Iris pigment epithelial cell (primary cell): ENCODE measurements at regions not wholly inside any gene's neighbourhood (a gene's known extent, or its start where the extent isn't known, plus 50 kb on each side); places are given as distances from the start of the nearest gene placed in this dataset.
"Not testable (repeated sequence)": the region's sequence is repeated elsewhere in the genome, so short reads cannot be mapped to it uniquely, and the experiment has no call there.

Experiments used
- DNase-seq: peaks from one replicate; pipeline ENCODE4 v3.0.0-alpha.2; 2011; ENCODE audit warnings: low read depth

GRCh38 chr3:115254492-115255196 is 107.6 kb upstream of the ZBTB20 start:
- DNase-seq = no peak

DNA sequence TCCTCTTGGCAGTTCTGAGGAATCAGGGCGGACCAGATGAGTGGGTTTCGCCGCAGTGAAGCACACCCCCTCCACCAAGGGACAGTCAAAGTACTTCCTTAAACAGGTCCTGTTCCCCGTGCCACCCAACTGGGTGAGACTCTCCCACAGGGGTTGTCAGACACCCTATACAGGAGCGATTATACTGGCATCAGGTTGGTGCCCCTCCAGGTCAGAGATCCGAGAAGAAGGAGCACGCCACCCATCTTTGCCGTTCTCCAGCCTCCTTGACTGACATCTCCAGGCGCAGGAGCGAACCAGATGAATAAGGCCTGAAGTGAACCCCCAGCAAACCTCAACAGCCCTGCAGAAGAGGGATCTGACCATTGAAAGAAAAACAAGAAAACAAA is 108.1 kb upstream of the ZBTB20 start:
- DNase-seq = no peak

DNA sequence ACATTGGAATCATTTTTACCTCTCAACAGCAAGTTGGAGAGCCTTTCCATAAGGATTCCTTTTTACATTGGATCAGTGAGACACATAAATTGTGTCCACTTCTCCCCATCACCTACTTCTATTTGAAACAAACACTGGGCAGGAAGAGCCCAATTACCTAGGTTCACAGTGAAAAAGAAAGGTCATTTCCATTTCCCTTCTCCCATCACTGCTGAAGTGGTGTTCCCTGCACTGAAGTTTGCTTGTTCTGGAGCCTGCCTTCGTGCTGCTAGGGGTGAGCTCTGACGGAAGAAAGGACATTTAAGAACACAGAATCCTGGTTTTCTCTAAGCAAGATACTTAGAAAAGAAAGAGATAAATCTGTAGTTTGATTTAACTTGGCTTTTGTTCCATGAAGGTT is 123.8 kb upstream of the ZBTB20 start:
- no peak for DNase-seq

DNA sequence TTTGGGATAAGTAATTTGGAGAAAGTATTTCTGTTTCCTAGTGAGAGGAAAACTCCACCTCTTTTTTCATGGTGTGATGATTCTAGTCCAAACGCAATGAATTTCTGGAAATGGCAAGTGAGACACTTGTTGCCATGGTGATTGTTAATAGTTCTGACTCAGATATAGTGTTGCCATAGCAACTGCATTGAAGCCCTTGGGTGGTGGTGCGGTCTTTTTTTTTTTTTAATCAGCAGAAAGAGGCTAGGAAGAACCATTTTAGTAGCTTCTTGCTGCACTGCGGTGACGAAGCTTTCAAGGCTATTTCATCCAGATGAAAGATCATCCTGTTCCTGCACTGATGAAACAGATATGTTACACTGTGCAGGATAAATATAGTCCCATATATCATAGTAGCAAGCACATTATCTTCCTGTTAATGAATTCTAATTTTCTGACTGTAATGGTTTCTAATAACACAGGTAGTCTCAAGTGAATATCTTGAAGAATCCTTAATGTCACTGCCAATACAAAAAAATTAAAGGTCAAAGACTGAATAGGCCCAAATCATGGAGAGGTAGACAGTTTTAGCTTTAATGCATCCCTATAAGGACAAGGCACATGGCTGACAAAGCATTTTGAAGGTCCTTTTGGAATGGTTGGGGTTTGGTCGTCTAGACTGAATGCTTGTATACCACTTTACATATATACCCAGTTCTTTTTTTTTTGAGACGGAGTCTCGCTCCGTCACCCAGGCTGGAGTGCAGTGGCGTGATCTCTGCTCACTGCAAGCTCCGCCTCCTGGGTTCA is 125.1 kb upstream of the ZBTB20 start:
- DNase-seq = peak; percentile 47

DNA sequence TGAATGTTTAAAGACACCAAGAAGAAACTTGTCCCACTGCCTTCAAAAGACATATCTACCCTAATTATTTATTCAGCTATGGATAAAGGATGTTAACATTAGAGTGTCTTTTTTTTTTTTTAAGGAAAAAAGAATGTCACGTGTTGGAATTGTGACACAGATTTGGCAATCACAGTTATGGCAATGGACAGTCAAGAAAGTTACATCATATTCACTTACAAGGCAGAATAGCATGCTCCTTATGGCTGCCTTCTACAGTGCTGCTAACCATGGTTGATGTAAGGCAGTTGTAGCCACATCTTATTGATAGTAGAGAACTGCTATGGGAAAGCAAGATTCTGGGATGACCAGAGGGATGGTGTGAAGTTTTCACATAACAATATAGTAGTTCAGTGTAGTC is 128.8 kb upstream of the ZBTB20 start:
- DNase-seq = peak; percentile 20

- peak; percentile 56 for DNase-seq
Measured at GRCh38 chr3:115279939-115280338, 132.9 kb upstream of the ZBTB20 start.

DNA sequence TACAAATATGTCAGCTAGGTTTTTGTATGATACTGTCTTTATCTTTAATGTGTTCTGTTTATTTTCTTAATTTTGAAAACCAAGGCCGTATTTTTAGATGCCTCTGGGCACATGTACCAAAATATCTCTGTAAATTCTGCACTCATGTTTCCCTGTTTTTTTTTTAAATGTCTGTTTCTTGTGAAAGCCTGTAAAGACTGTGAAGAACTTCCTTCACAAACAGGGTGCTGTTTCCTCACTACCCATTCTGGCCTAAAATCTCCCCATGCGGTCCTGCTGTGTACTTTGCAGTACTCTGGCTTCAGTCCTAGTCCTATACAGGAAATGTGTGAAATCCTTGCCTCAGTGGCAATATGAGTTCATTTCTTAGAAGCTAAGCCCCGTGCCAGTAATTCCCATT is 133.4 kb upstream of the ZBTB20 start:
- peak; percentile 50 for DNase-seq

GRCh38 chr3:115281697-115282675 is 134.9 kb upstream of the ZBTB20 start:
- no peak for DNase-seq

- DNase-seq = no peak
Measured at GRCh38 chr3:115284980-115285379, 137.9 kb upstream of the ZBTB20 start.

- DNase-seq = no peak
Measured at GRCh38 chr3:115286529-115287197, 139.6 kb upstream of the ZBTB20 start.

GRCh38 chr3:115287198-115287597 is 140.1 kb upstream of the ZBTB20 start:
- no peak for DNase-seq

GRCh38 chr3:115292131-115292530 is 145.0 kb upstream of the ZBTB20 start:
- DNase-seq = no peak

DNA sequence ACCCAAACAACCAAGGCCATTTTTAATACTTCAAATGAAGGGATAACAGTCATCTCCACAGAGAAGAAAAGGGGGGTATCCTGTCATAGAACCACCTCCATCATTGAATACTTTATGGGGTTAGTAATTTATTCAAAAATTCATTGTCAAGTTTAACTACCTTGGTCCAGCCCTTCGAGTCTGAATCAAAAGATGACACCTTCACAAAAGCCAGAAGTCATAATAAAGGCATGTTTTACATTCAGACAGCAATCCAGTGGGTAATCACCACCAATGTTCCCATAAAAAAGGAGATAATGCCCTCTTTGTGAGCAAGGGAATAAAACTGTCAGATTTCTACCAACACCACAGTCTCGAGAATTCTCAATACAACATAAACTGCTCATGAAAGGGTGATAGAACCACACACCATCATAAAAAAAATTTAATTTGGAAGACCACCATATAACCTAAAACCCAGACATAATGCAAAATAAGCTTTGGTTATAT is 145.6 kb upstream of the ZBTB20 start:
- no peak for DNase-seq

DNA sequence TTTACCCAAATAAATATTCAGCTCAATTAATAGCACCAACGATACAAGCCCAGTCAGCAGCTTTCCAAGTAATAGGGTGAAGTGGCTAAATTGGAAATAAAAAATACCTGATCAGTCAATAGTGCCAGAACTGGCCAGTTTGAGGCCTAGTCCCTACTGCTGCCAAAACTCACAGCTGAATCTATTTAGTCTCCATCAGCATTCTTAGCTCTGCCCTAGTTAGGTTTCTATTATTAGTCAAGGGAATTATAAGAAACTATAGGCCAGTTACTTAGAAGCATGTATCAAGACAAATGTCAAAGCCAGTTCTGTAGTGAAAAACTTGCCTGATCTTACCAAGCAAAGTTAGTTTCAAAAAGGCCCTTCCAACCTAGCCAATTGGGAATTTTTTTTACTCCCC is 146.2 kb upstream of the ZBTB20 start:
- DNase-seq = no peak

DNA sequence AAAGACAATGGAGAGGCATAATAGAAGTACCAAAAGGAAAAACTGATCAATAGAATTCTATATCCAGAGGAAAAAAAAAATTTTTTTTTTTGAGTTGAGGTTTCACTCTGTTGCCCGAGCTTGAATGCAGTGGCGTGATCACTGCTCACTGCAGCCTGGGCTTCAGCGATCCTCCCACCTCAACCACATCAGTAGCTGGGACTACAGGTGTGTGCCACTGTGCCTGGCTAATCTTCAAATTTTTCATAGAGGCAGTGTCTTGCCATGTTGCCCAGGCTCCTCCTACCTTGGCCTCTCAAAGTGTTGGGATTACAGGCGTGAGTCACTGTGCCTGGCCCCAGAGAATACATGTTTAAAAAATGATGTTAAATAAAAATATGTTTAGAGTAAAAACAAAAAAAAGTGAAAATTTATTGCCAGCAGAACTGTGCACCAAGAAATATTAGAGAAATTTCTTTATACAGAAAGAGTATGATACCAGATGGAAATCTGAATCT is 154.3 kb upstream of the ZBTB20 start:
- DNase-seq = peak; percentile 22

- not testable (repeated sequence) for DNase-seq
Measured at GRCh38 chr3:115317953-115318352, 170.9 kb upstream of the ZBTB20 start.

DNA sequence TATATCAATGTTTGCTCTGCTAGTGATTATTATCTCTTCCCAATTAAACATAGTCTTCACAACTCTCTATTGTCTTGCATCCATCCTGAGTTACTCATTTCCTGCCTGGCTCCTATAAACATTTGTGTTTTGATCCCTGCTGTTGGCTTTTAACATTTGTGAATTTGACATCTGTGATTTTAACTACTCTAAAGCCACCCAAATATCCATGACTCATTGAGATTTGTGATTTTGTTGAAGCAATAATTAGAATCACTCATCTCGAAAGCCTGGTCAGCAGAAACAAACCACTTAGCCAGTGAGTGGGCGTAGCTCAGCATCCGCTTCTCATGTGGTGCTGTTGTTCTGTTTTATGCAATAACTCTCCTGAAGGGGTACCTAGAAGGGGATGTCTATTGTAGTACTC is 174.3 kb upstream of the ZBTB20 start:
- peak; percentile 66 for DNase-seq

- DNase-seq = no peak
Measured at GRCh38 chr3:115322901-115323300, 175.8 kb upstream of the ZBTB20 start.

GRCh38 chr3:115323380-115323779 is 176.3 kb upstream of the ZBTB20 start:
- DNase-seq = no peak

GRCh38 chr3:115324056-115324455 is 177.0 kb upstream of the ZBTB20 start:
- DNase-seq = no peak

DNA sequence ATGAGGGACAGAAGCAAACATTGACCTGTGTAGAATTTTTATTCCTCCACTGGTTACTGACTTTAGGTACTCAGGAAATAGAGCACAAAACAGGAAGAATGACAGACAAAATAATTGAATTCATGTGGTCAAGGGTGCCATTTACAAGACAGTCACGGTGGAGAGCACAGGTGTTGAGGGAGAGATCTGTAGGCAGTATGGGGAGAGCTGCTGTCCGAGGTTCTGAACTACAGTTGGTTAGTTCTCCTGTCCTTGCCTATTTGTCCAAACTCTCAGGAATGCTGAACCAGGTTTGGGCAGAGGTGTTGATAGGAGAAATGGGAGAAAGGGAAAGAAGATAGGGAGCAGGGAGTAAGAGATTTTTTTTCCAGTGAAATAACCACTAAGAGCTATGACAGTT is 178.5 kb upstream of the ZBTB20 start:
- DNase-seq = peak; percentile 45
